Activated CD4-positive, alpha-beta memory T cell treated with anti-CD3 and anti-CD28 coated beads for 36 hours (primary cell): ENCODE measurements at regions not wholly inside any gene's neighbourhood (a gene's known extent, or its start where the extent isn't known, plus 50 kb on each side); places are given as distances from the start of the nearest gene placed in this dataset.
"Not testable (repeated sequence)": the region's sequence is repeated elsewhere in the genome, so short reads cannot be mapped to it uniquely, and the experiment has no call there.

Experiments used
- CTCF ChIA-PET: fragments of 350-600 bp; sonication (Branson Sonifier 250); formaldehyde crosslinking; loops from one replicate; lab custom pipeline; 2021; ENCODE audit warnings: antibody characterized with exemption, inconsistent platforms; lab: Charles Lee
- POLR2A ChIA-PET: fragments of 350-600 bp; sonication (Branson Sonifier 250); formaldehyde crosslinking; loops from one replicate; lab custom pipeline; 2021; ENCODE audit warnings: antibody characterized with exemption; lab: Charles Lee
- DNase-seq: peaks from one replicate; pipeline ENCODE4 v3.0.0-alpha.2; 2020
- H3K27ac Mint-ChIP-seq: one replicate; pipeline ENCODE4 v1.8.0; 2021; ENCODE audit warnings: mixed read lengths
- H3K27me3 Mint-ChIP-seq: one replicate; pipeline ENCODE4 v1.8.0; 2021; ENCODE audit warnings: mixed read lengths
- H3K36me3 Mint-ChIP-seq: one replicate; pipeline ENCODE4 v1.8.0; 2021; ENCODE audit warnings: mixed read lengths
- H3K4me1 Mint-ChIP-seq: one replicate; pipeline ENCODE4 v1.8.0; 2021; ENCODE audit warnings: low read depth, mixed read lengths
- H3K4me3 Mint-ChIP-seq: one replicate; pipeline ENCODE4 v1.8.0; 2021; ENCODE audit warnings: mild to moderate bottlenecking, mixed read lengths
- H3K9me3 Mint-ChIP-seq: one replicate; pipeline ENCODE4 v1.8.0; 2021; ENCODE audit warnings: mixed read lengths
- intact Hi-C: fragments of 100-400 bp; cut with micrococcal nuclease; formaldehyde crosslinking; loops from one replicate; pipeline ENCODE4 v1.15.1; 2023

- Mint-ChIP-seq H3K27me3 (no peaks in the 10 kb centered on the region), H3K4me1 (no peaks in the 10 kb centered on the region), H3K9me3 (no peaks in the 10 kb centered on the region), H3K27ac (no peak overlapping the region), H3K36me3 (no peaks in the 10 kb centered on the region), H3K4me3 (no peak overlapping the region)
- POLR2A ChIA-PET = no interaction called here
- CTCF ChIA-PET = no interaction called here
- DNase-seq = no peak
- intact Hi-C loops = no loop called here
Measured at GRCh38 chr9:38243993-38244392, 148.5 kb upstream of the ALDH1B1 start.

- CTCF ChIA-PET = not testable (repeated sequence)
Measured at GRCh38 chr9:38242151-38242550, 150.4 kb upstream of the ALDH1B1 start.

GRCh38 chr9:38240051-38240450 is 152.5 kb upstream of the ALDH1B1 start:
- Mint-ChIP-seq H3K27ac (no peak overlapping the region), H3K36me3 (no peaks in the 10 kb centered on the region), H3K27me3 (no peaks in the 10 kb centered on the region), H3K9me3 (no peaks in the 10 kb centered on the region), H3K4me3 (no peak overlapping the region), H3K4me1 (no peaks in the 10 kb centered on the region)
- intact Hi-C loops = no loop called here
- no peak for DNase-seq
- POLR2A ChIA-PET = no interaction called here
- CTCF ChIA-PET = no interaction called here

More at GRCh38 chr9:38242151-38242550, 150.4 kb upstream of the ALDH1B1 start:
- DNase-seq, intact Hi-C loops, H3K4me1 Mint-ChIP-seq, H3K27ac Mint-ChIP-seq, H3K9me3 Mint-ChIP-seq, H3K4me3 Mint-ChIP-seq, H3K27me3 Mint-ChIP-seq, H3K36me3 Mint-ChIP-seq, POLR2A ChIA-PET: not testable (repeated sequence)

- DNase-seq = no peak
- Mint-ChIP-seq H3K36me3 (no peaks in the 10 kb centered on the region), H3K4me3 (no peak overlapping the region), H3K27me3 (no peaks in the 10 kb centered on the region), H3K4me1 (no peaks in the 10 kb centered on the region), H3K27ac (no peak overlapping the region), H3K9me3 (no peaks in the 10 kb centered on the region)
- ChIA-PET CTCF (no interaction called here), POLR2A (no interaction called here)
- intact Hi-C loops = no loop called here
Measured at GRCh38 chr9:38235244-38235643, 157.3 kb upstream of the ALDH1B1 start.

GRCh38 chr9:38234479-38235170 is 157.9 kb upstream of the ALDH1B1 start:
- no peak overlapping the region for H3K4me3 Mint-ChIP-seq
- POLR2A ChIA-PET = no interaction called here
- intact Hi-C loops = no loop called here

GRCh38 chr9:38233796-38234355 is 158.6 kb upstream of the ALDH1B1 start:
- no peak overlapping the region for H3K27ac Mint-ChIP-seq
- CTCF ChIA-PET = no interaction called here

More at GRCh38 chr9:38234479-38235170, 157.9 kb upstream of the ALDH1B1 start:
- Mint-ChIP-seq H3K36me3 (no peaks in the 10 kb centered on the region), H3K4me1 (no peaks in the 10 kb centered on the region), H3K9me3 (no peaks in the 10 kb centered on the region), H3K27ac (no peak overlapping the region), H3K27me3 (peaks cover under 1% of the 10 kb centered on the region)
- CTCF ChIA-PET = no interaction called here
- no peak for DNase-seq

GRCh38 chr9:38233343-38233742 is 159.2 kb upstream of the ALDH1B1 start:
- Mint-ChIP-seq H3K4me1 (no peaks in the 10 kb centered on the region), H3K4me3 (no peak overlapping the region), H3K27ac (no peak overlapping the region), H3K36me3 (no peaks in the 10 kb centered on the region), H3K27me3 (peaks cover 2% of the 10 kb centered on the region), H3K9me3 (no peaks in the 10 kb centered on the region)
- CTCF ChIA-PET = no interaction called here
- DNase-seq = no peak
- POLR2A ChIA-PET = no interaction called here
- intact Hi-C loops = no loop called here

More at GRCh38 chr9:38233796-38234355, 158.6 kb upstream of the ALDH1B1 start:
- peaks cover 2% of the 10 kb centered on the region for H3K27me3 Mint-ChIP-seq
- H3K36me3 Mint-ChIP-seq = no peaks in the 10 kb centered on the region
- no peaks in the 10 kb centered on the region for H3K4me1 Mint-ChIP-seq
- POLR2A ChIA-PET = no interaction called here
- DNase-seq = no peak
- intact Hi-C loops = no loop called here
- no peak overlapping the region for H3K4me3 Mint-ChIP-seq
- H3K9me3 Mint-ChIP-seq = no peaks in the 10 kb centered on the region

GRCh38 chr9:38232895-38233294 is 159.6 kb upstream of the ALDH1B1 start:
- H3K27ac Mint-ChIP-seq = no peak overlapping the region
- H3K27me3 Mint-ChIP-seq = peaks cover 2% of the 10 kb centered on the region
- H3K4me1 Mint-ChIP-seq = peaks cover under 1% of the 10 kb centered on the region
- CTCF ChIA-PET = no interaction called here
- H3K9me3 Mint-ChIP-seq = no peaks in the 10 kb centered on the region
- no peak overlapping the region for H3K4me3 Mint-ChIP-seq
- H3K36me3 Mint-ChIP-seq = no peaks in the 10 kb centered on the region
- POLR2A ChIA-PET = no interaction called here
- intact Hi-C loops = no loop called here
- no peak for DNase-seq

GRCh38 chr9:38229504-38230155 is 160.6 kb upstream of the SHB start:
- Mint-ChIP-seq H3K27ac (no peak overlapping the region), H3K9me3 (no peaks in the 10 kb centered on the region), H3K4me1 (peaks cover 14% of the 10 kb centered on the region), H3K27me3 (peaks cover 8% of the 10 kb centered on the region), H3K36me3 (no peaks in the 10 kb centered on the region), H3K4me3 (no peak overlapping the region)
- CTCF ChIA-PET = no interaction called here
- no peak for DNase-seq
- POLR2A ChIA-PET = no interaction called here
- intact Hi-C loops = no loop called here

GRCh38 chr9:38229104-38229500 is 160.1 kb upstream of the SHB start:
- DNase-seq = no peak
- intact Hi-C loops = no loop called here
- no peak overlapping the region for H3K27ac Mint-ChIP-seq
- H3K4me3 Mint-ChIP-seq = no peak overlapping the region
- no peaks in the 10 kb centered on the region for H3K9me3 Mint-ChIP-seq
- POLR2A ChIA-PET = no interaction called here
- H3K36me3 Mint-ChIP-seq = no peaks in the 10 kb centered on the region
- H3K27me3 Mint-ChIP-seq = peaks cover 8% of the 10 kb centered on the region
- H3K4me1 Mint-ChIP-seq = peaks cover 14% of the 10 kb centered on the region
- CTCF ChIA-PET = no interaction called here

- ChIA-PET CTCF (no interaction called here), POLR2A (no interaction called here)
- H3K27me3 Mint-ChIP-seq = peaks cover 8% of the 10 kb centered on the region
- H3K36me3 Mint-ChIP-seq = no peaks in the 10 kb centered on the region
- H3K4me1 Mint-ChIP-seq = peaks cover 14% of the 10 kb centered on the region
- intact Hi-C loops = no loop called here
- no peak for DNase-seq
- H3K9me3 Mint-ChIP-seq = no peaks in the 10 kb centered on the region
- H3K27ac Mint-ChIP-seq = no peak overlapping the region
- H3K4me3 Mint-ChIP-seq = no peak overlapping the region
Measured at GRCh38 chr9:38228331-38229103, 159.5 kb upstream of the SHB start.

GRCh38 chr9:38227656-38228055 is 158.6 kb upstream of the SHB start:
- peak; percentile 45 for DNase-seq
- CTCF ChIA-PET = no interaction called here
- POLR2A ChIA-PET = no interaction called here
- no peaks in the 10 kb centered on the region for H3K9me3 Mint-ChIP-seq
- H3K27ac Mint-ChIP-seq = no peak overlapping the region
- no peaks in the 10 kb centered on the region for H3K36me3 Mint-ChIP-seq
- H3K27me3 Mint-ChIP-seq = peaks cover 8% of the 10 kb centered on the region
- peaks cover 14% of the 10 kb centered on the region for H3K4me1 Mint-ChIP-seq
- intact Hi-C loops = no loop called here
- H3K4me3 Mint-ChIP-seq = peak overlapping the region; percentile 55
